Prostate gland (tissue), 2 donors: ENCODE measurements at regions not wholly inside any gene's neighbourhood (a gene's known extent, or its start where the extent isn't known, plus 50 kb on each side); places are given as distances from the start of the nearest gene placed in this dataset.

Experiments used
- POLR2A ChIP-seq: fragments of 450-650 bp; IDR thresholded peaks from one replicate; pipeline ENCODE4 v1.6.1; 2016; ENCODE audit warnings: antibody characterized with exemption, mild to moderate bottlenecking
- POLR2AphosphoS5 ChIP-seq: sonication (generic); formaldehyde crosslinking; IDR thresholded peaks from one replicate; pipeline ENCODE4 v1.6.1; 2017; ENCODE audit warnings: antibody characterized with exemption
- TF ChIP-seq, protein P1 (sequence below), 4 experiments: fragments of 200-600 bp in 2 of 4; fragments of 450-650 bp in 2 of 4; sonication (generic) in 2 of 4; IDR thresholded peaks; 1 replicate in 3 of 4; 2 replicates in 1 of 4; pipeline ENCODE4 v1.5.1; 2016 to 2019; ENCODE audit warnings: antibody characterized with exemption in 4 of 4, mild to moderate bottlenecking in 2 of 4, moderate library complexity in 2 of 4

DNA sequence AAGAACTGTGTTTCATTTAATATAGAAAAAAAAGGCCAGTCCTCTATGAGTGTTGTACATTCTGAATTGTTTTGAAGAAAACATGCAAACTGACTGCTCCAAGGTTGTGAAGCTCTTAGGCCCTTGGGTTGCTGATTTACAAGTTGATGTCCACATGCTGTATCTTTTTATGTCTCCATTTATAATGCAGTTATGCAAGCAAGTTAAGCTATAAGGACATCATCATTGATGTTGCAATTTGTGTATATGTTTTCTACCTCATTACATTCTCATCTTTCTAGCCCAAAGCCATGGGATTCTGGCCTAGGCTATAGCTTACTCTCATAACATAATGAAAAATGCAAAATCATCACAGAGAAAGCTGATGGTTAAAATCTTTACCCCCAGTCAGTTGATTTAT, 245.7 kb upstream of the AGTR1 start:
- TF ChIP-seq POLR2A (no peak), POLR2AphosphoS5 (no peak)
- TF ChIP-seq, protein P1, sequence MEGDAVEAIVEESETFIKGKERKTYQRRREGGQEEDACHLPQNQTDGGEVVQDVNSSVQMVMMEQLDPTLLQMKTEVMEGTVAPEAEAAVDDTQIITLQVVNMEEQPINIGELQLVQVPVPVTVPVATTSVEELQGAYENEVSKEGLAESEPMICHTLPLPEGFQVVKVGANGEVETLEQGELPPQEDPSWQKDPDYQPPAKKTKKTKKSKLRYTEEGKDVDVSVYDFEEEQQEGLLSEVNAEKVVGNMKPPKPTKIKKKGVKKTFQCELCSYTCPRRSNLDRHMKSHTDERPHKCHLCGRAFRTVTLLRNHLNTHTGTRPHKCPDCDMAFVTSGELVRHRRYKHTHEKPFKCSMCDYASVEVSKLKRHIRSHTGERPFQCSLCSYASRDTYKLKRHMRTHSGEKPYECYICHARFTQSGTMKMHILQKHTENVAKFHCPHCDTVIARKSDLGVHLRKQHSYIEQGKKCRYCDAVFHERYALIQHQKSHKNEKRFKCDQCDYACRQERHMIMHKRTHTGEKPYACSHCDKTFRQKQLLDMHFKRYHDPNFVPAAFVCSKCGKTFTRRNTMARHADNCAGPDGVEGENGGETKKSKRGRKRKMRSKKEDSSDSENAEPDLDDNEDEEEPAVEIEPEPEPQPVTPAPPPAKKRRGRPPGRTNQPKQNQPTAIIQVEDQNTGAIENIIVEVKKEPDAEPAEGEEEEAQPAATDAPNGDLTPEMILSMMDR (IDR thresholded peaks at IDR 0.05) = no peak
